OCI-LY7 (cell line): ENCODE measurements at regions not wholly inside any gene's neighbourhood (a gene's known extent, or its start where the extent isn't known, plus 50 kb on each side); places are given as distances from the start of the nearest gene placed in this dataset.

Experiments used
- BruUV-seq: library from RNA; stranded (reverse); fragments of 400-500 nt; replicated peaks from 2 replicates; lab custom pipeline; 2021; lab: Mats Ljungman, UMichigan
- CTCF ChIA-PET: fragments of 300-600 bp; sonication (Branson Sonifier 250); formaldehyde crosslinking; loops from one replicate; lab custom pipeline; 2022; ENCODE audit warnings: antibody characterized with exemption; ENCODE audit not compliant: unreplicated experiment; lab: Charles Lee
- POLR2A ChIA-PET: fragments of 300-600 bp; sonication (Branson Sonifier 250); formaldehyde crosslinking; loops from one replicate; lab custom pipeline; 2022; ENCODE audit warnings: antibody characterized with exemption; lab: Charles Lee
- DNase-seq: peaks from one replicate; pipeline ENCODE4 v3.0.0-alpha.2; 2015; ENCODE audit warnings: low spot score
- H2AFZ ChIP-seq: fragments of 200-600 bp; sonication (generic), shearing (Covaris generic); 2 replicates; pipeline ENCODE4 v1.6.1; 2014; ENCODE audit warnings: mild to moderate bottlenecking, antibody characterized with exemption, low read length, moderate library complexity
- H3K27ac ChIP-seq: fragments of 200-600 bp; sonication (generic); 2 replicates; pipeline ENCODE4 v1.5.1; 2014; ENCODE audit warnings: mixed run types, low read depth, mild to moderate bottlenecking, moderate library complexity, low read length, inconsistent platforms; ENCODE audit not compliant: poor library complexity, severe bottlenecking
- H3K36me3 ChIP-seq: fragments of 200-600 bp; sonication (generic); 2 replicates; pipeline ENCODE4 v1.6.1; 2014; ENCODE audit warnings: mild to moderate bottlenecking, antibody characterized with exemption, low read length, moderate library complexity, mixed read lengths; ENCODE audit not compliant: insufficient read depth
- H3K4me1 ChIP-seq: fragments of 200-600 bp; sonication (generic); 2 replicates; pipeline ENCODE4 v1.5.1; 2014; ENCODE audit warnings: mild to moderate bottlenecking, low read length; ENCODE audit not compliant: insufficient read depth, poor library complexity, severe bottlenecking
- H3K4me2 ChIP-seq: fragments of 200-600 bp; sonication (generic); 2 replicates; pipeline ENCODE4 v1.6.1; 2014; ENCODE audit warnings: mild to moderate bottlenecking, low read length
- H3K4me3 ChIP-seq: fragments of 200-600 bp; sonication (generic); 2 replicates; pipeline ENCODE4 v1.5.1; 2014; ENCODE audit warnings: mild to moderate bottlenecking, low read depth, low read length; ENCODE audit not compliant: poor library complexity, severe bottlenecking
- H3K79me2 ChIP-seq: fragments of 200-600 bp; sonication (generic); 2 replicates; pipeline ENCODE4 v1.6.1; 2016; ENCODE audit warnings: low read depth, mild to moderate bottlenecking, low read length, moderate library complexity, mixed read lengths; ENCODE audit not compliant: insufficient read depth
- H3K9me2 ChIP-seq: fragments of 200-600 bp; sonication (generic); 2 replicates; pipeline ENCODE4 v1.6.1; 2016; ENCODE audit warnings: mild to moderate bottlenecking, low read length, mixed read lengths; ENCODE audit not compliant: insufficient read depth
- H3K9me3 ChIP-seq: fragments of 200-600 bp; sonication (generic); 2 replicates; pipeline ENCODE4 v1.6.1; 2014; ENCODE audit warnings: mild to moderate bottlenecking, mixed run types, low read length, mixed read lengths
- H4K20me1 ChIP-seq: fragments of 200-600 bp; sonication (generic); 2 replicates; pipeline ENCODE4 v1.6.1; 2014; ENCODE audit warnings: mild to moderate bottlenecking, antibody characterized with exemption, low read length, moderate library complexity, mixed read lengths; ENCODE audit not compliant: insufficient read depth
- CTCF ChIP-seq: fragments of 200-600 bp; sonication (generic); conservative IDR thresholded peaks from 2 replicates; pipeline ENCODE4 v1.5.1; 2014; ENCODE audit warnings: mild to moderate bottlenecking, antibody characterized with exemption, low read length, moderate library complexity, mixed read lengths
- EZH2phosphoT487 ChIP-seq: fragments of 200-600 bp; sonication (generic); IDR thresholded peaks from 2 replicates; pipeline ENCODE4 v1.6.1; 2018; ENCODE audit warnings: low read depth, borderline replicate concordance, mild to moderate bottlenecking, mixed run types, antibody characterized with exemption, low read length, moderate library complexity, mixed read lengths
- intact Hi-C: fragments of 100-400 bp; cut with micrococcal nuclease; formaldehyde crosslinking; loops from one replicate; pipeline ENCODE4 v1.10.0; 2022; ENCODE audit not compliant: unreplicated experiment

- intact Hi-C loops = no loop called here
- no peaks in the 10 kb centered on the region for H3K36me3 ChIP-seq
- TF ChIP-seq CTCF (no peak), EZH2phosphoT487 (no peak)
- no peak overlapping the region for H3K27ac ChIP-seq
- H3K79me2 ChIP-seq = no peaks in the 10 kb centered on the region
- H3K9me3 ChIP-seq = no peaks in the 10 kb centered on the region
- CTCF ChIA-PET = no interaction called here
- H2AFZ ChIP-seq = no peak overlapping the region
- H4K20me1 ChIP-seq = no peaks in the 10 kb centered on the region
- no peak overlapping the region for H3K4me3 ChIP-seq
- H3K4me1 ChIP-seq = no peaks in the 10 kb centered on the region
- no peak overlapping the region for H3K4me2 ChIP-seq
- no peaks in the 10 kb centered on the region for H3K9me2 ChIP-seq
- BruUV-seq = no TSS peak
- no peak for DNase-seq
- POLR2A ChIA-PET = no interaction called here
These were observed 87.1 kb downstream of the CCR1 start for GRCh38 chr3:46120983-46121382.

GRCh38 chr3:46119709-46120498 lies 88.2 kb downstream of the CCR1 start:
- Histone ChIP-seq H3K27ac (no peak overlapping the region), H3K4me3 (no peak overlapping the region), H2AFZ (no peak overlapping the region), H3K4me1 (no peaks in the 10 kb centered on the region), H3K9me3 (no peaks in the 10 kb centered on the region), H3K4me2 (no peak overlapping the region), H3K9me2 (no peaks in the 10 kb centered on the region), H4K20me1 (no peaks in the 10 kb centered on the region), H3K36me3 (no peaks in the 10 kb centered on the region), H3K79me2 (no peaks in the 10 kb centered on the region)
- TF ChIP-seq CTCF (no peak), EZH2phosphoT487 (no peak)
- intact Hi-C loops = no loop called here
- DNase-seq = no peak
- no TSS peak for BruUV-seq
- POLR2A ChIA-PET = no interaction called here
- CTCF ChIA-PET = no interaction called here

GRCh38 chr3:46119253-46119652 lies 88.9 kb downstream of the CCR1 start:
- Histone ChIP-seq H3K9me2 (no peaks in the 10 kb centered on the region), H3K79me2 (no peaks in the 10 kb centered on the region), H3K27ac (no peak overlapping the region), H4K20me1 (no peaks in the 10 kb centered on the region), H3K9me3 (no peaks in the 10 kb centered on the region), H2AFZ (no peak overlapping the region), H3K4me1 (no peaks in the 10 kb centered on the region), H3K36me3 (no peaks in the 10 kb centered on the region), H3K4me2 (no peak overlapping the region), H3K4me3 (no peak overlapping the region)
- ChIA-PET CTCF (no interaction called here), POLR2A (no interaction called here)
- DNase-seq = no peak
- TF ChIP-seq EZH2phosphoT487 (no peak), CTCF (no peak)
- no TSS peak for BruUV-seq
- intact Hi-C loops = no loop called here
